Superior temporal gyrus (tissue), 1 donor: ENCODE measurements at regions not wholly inside any gene's neighbourhood (a gene's known extent, or its start where the extent isn't known, plus 50 kb on each side); places are given as distances from the start of the nearest gene placed in this dataset.
"Not testable (repeated sequence)": the region's sequence is repeated elsewhere in the genome, so short reads cannot be mapped to it uniquely, and the experiment has no call there.

Source experiments
- DNase-seq: peaks from one replicate; pipeline ENCODE4 v3.0.0-alpha.2; 2016; ENCODE audit errors: extremely low spot score

- DNase-seq: no peak
Measured at GRCh38 chr20:52049001-52049731, 142.4 kb downstream of the ZFP64 start.

DNA sequence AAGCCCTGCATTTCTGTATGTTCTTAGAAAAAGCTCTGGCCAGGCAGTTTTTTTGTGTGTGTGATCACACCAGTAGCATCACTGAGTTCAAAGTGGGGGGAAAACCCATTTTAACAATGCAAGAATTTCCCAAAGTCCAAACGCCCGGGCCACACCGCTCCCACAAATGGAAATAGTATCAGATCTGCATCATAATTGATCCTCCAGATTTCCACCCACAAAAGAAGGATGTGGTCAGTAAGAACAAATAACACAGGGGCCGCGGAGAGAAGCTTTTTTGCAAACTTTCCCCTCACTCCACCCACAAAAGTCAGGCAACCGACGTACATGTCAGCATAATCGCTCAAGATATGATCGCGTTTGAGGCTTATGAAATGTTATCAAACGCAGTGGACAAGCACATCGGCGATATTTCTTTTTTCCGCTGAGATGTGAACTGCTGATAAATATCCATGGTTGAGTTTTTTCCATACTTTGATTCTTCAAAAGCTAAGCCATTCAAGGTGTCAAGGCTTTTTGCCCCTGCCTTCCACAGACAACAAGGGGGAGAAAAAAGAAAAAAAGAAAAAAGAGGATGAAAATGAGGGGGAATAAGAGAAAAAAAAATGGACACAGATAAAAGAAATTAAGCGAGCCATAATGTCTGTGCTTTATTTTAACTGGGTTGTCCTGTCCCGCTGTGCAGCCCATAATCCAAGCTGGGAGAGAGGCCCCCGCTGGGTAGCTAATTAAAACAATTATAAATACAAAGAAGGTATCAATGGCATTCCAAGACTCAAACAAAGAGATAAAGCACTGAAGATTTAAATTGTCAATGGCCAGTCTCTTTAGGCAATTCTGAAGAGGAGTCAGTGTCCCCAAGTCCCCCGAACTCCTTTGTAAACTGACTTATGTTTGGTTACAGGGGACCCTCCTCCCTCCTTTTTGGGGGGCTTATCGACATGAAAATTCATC, 143.5 kb downstream of the ZFP64 start:
- no peak for DNase-seq

DNA sequence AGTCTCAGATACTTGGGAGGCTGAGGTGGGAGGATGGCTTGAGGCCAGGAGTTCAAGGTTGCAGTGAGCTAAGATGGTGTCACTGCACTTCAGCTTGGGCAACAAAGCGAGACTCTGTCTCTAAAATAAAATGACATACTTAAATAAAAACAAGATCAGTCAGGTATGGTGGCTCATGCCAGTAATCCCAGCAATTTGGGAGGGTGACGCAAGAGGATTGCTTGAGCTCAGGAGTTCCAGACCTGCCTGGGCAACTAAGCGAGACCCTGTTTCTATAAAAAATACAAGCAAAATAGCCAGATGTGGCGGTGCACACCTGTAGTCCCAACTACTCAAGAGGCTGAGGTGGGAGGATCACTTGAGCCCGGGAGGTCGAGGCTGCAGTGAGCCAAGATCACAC, 149.6 kb downstream of the ZFP64 start:
- no peak for DNase-seq

- DNase-seq: no peak
Measured at GRCh38 chr20:52039790-52040189, 151.8 kb downstream of the ZFP64 start.

GRCh38 chr20:52038632-52039031, 152.9 kb downstream of the ZFP64 start:
- DNase-seq: not testable (repeated sequence)

- no peak for DNase-seq
Measured at GRCh38 chr20:52037370-52037769, 154.2 kb downstream of the ZFP64 start.

- no peak for DNase-seq
Measured at GRCh38 chr20:52035977-52036376, 155.6 kb downstream of the ZFP64 start.

GRCh38 chr20:52035498-52035897, 156.1 kb downstream of the ZFP64 start:
- DNase-seq: no peak

GRCh38 chr20:52034581-52034980, 157.0 kb downstream of the ZFP64 start:
- DNase-seq: no peak

- no peak for DNase-seq
Measured at GRCh38 chr20:52033313-52033712, 158.3 kb downstream of the ZFP64 start.

DNA sequence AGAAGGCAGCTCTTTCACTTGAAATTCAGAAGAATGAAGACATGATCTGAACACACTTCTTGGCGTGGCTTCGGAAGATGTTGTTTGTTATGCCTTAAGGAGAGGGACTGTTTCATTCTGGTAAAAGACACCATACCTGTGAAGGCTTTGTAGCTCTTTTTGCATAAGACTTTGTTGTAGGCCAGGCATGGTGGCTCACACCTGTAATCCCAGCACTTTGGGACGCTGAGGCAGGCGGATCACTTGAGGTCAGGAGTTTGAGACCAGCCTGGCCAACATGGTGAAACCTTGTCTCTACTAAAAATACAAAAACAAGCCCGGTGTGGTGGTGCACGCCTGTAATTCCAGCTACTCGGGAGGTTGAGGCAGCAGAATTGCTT, 159.3 kb downstream of the ZFP64 start:
- DNase-seq: not testable (repeated sequence)

GRCh38 chr20:52031563-52032303, 159.8 kb downstream of the ZFP64 start:
- DNase-seq: no peak

- DNase-seq: no peak
Measured at GRCh38 chr20:52031206-52031562, 160.4 kb downstream of the ZFP64 start.

DNA sequence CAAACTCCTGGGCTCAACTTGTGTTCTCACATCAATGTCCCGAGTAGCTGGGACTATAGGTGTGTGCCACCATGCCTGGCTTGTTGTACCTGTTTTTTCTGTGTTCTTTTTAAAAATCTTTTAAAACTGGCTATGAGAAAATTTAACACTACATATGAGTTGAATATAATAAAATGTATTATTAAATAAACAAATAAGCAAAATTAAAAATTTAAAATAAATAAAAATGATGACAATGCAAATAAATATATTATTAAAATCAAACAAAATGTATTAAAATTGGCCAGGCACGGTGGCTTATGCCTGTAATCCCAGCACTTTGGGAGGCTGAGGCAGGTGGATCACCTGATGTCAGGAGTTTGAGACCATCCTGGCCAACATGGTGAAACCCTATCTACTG, 162.4 kb downstream of the ZFP64 start:
- DNase-seq: not testable (repeated sequence)

DNA sequence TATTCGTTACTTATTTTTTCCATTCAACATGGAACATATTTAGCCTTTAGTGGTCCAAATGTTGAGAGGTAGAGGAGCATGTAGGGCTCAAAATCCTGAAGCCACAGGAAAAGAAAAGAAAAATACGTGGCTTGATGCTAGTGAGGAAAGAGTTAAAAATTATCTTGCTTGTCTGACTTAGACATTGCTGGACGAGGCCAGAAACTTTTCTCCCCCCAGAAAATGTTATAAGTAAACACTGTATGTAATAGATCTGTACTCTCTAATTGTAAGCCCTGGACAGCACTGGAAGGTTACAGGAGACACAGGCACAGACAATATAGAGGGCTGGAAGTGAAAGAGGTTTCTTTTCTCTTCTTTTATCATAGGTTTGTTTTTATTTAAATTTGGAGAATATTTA, 165.6 kb downstream of the ZFP64 start:
- DNase-seq: no peak

- no peak for DNase-seq
Measured at GRCh38 chr20:52019313-52019712, 172.3 kb downstream of the ZFP64 start.

DNA sequence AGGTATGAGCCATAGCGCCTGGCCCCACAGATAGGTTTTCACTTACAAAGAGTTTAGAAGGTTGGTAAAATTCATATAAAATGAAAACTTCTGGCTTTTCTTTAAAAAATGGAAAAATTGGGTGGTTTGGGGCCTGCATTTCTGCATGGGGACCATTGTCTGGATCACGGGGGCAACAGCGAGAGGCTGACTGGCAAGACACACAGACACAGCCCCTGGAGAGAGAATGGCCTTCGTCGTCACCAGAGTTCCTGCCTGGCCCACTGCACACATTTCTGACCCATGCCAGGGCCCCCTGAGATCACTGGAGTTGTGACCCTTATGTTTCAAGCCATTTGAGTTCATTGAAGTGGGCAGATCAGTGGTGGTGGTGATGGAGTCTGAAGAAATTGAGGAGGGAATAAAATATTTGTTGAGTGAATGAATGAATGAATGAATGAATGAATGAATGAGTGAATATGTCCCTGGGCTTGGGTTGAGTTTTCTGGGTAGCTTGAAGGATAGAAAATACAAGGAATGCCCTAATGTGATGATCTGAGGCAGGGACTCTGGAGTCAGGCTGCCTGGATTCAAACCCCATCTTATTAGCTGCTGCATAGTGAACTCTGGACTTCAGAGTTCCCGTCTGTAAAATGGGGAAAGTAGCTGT, 173.8 kb downstream of the ZFP64 start:
- no peak for DNase-seq

- no peak for DNase-seq
Measured at GRCh38 chr20:52016022-52016421, 175.6 kb downstream of the ZFP64 start.

GRCh38 chr20:52015155-52015554, 176.4 kb downstream of the ZFP64 start:
- DNase-seq: no peak

- DNase-seq: no peak
Measured at GRCh38 chr20:52012079-52012478, 179.5 kb downstream of the ZFP64 start.

DNA sequence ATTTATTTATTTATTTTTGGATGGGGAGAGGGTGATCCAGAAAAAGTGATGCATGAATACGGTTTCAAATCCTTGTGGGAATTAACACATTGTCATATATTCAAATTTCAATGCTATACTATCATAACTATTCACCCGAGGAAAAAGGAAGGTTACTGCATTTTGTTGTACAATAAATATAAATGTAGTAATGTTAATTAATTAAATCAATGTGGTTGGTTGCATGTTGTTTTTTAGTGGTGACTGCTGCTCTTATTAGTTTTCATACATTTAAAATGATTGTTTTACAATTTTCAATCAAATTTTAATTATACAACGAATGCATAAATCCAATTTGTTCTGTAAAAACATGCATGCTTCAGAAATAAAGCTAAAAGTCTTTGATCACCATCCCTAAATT, 180.5 kb downstream of the ZFP64 start:
- DNase-seq: no peak

DNA sequence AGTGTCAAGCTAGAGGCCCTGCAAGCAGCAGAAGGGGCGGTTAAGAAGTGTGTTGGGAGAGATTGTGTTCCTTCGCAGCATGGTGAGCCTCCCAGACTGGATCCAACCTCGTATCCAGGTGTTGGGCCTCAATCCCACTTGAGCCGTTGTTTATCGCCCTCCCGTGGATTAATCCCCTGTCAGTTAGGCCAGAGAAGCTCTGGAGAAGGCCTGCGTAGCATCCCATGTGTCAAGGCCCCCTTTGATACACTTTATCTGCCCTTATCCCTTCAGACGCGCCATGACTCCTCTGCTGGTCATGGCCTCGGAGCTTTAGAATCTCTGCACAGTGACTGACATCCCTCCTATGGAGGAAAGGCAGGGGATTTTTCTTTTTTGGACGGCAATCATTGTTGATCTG, 181.0 kb downstream of the ZFP64 start:
- no peak for DNase-seq
